Body of pancreas (tissue), 4 donors: ENCODE measurements at regions not wholly inside any gene's neighbourhood (a gene's known extent, or its start where the extent isn't known, plus 50 kb on each side); places are given as distances from the start of the nearest gene placed in this dataset.

Source experiments
- POLR2A ChIP-seq, 3 donors: fragments of 450-650 bp; IDR thresholded peaks; one replicate each; pipeline ENCODE4 v1.6.1; 2016; ENCODE audit warnings: antibody characterized with exemption in 3 of 3, mild to moderate bottlenecking in 2 of 3
- TF ChIP-seq, protein P1 (sequence below), 7 experiments: fragments of 450-650 bp in 4 of 7; fragments of 200-600 bp in 3 of 7; sonication (generic) in 3 of 7; IDR thresholded peaks; one replicate each; pipeline ENCODE4 v1.5.1; 2016 to 2019; ENCODE audit warnings: antibody characterized with exemption in 7 of 7

DNA sequence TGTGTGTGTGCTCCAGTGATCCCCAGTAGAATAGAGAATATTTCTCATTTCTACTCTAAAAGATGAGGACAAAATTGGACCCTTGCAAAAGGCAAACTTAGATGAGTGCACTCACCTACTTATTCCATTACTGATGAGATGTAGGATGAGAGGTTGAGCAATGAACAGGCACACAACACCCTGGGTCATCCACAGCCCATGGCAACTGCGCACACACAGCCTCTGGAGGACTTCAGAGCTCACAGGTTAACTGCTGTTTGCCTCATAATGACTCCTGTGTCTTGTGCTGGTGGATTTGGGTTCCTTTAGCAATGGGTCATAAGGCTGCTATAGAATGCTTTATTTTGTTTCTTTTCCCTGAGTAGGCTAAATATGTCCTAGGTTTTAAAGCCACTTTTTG, 103.6 kb upstream of the TNFAIP3 start:
- TF ChIP-seq, protein P1, sequence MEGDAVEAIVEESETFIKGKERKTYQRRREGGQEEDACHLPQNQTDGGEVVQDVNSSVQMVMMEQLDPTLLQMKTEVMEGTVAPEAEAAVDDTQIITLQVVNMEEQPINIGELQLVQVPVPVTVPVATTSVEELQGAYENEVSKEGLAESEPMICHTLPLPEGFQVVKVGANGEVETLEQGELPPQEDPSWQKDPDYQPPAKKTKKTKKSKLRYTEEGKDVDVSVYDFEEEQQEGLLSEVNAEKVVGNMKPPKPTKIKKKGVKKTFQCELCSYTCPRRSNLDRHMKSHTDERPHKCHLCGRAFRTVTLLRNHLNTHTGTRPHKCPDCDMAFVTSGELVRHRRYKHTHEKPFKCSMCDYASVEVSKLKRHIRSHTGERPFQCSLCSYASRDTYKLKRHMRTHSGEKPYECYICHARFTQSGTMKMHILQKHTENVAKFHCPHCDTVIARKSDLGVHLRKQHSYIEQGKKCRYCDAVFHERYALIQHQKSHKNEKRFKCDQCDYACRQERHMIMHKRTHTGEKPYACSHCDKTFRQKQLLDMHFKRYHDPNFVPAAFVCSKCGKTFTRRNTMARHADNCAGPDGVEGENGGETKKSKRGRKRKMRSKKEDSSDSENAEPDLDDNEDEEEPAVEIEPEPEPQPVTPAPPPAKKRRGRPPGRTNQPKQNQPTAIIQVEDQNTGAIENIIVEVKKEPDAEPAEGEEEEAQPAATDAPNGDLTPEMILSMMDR (IDR thresholded peaks at IDR 0.05) = no peak
- TF ChIP-seq POLR2A (IDR thresholded peaks at IDR 0.05) = no peak
